K562 (cell line): ENCODE measurements at regions not wholly inside any gene's neighbourhood (a gene's known extent, or its start where the extent isn't known, plus 50 kb on each side); places are given as distances from the start of the nearest gene placed in this dataset.

Source experiments
- CCAR2 ChIP-seq: fragments of 200-400 bp; formaldehyde crosslinking; IDR thresholded peaks from 2 replicates; pipeline ENCODE4 v1.6.1; 2017; ENCODE audit warnings: mild to moderate bottlenecking, low read depth, low read length
- MGA ChIP-seq: fragments of 450-650 bp; IDR thresholded peaks from 2 replicates; pipeline ENCODE4 v1.6.1; 2016; ENCODE audit warnings: mild to moderate bottlenecking, moderate library complexity
- NRF1 ChIP-seq, 2 experiments: fragments of 450-650 bp; IDR thresholded peaks in 1 of 2; conservative IDR thresholded peaks in 1 of 2; 2 replicates each; pipeline ENCODE4 v1.6.1; 2014; ENCODE audit warnings: mild to moderate bottlenecking in 2 of 2
- PRDM10 ChIP-seq: fragments of 450-650 bp; IDR thresholded peaks from 2 replicates; pipeline ENCODE4 v1.6.1; 2018; ENCODE audit not compliant: partially characterized antibody
- ZBTB12 ChIP-seq: fragments of 250-450 bp; sonication (Bioruptor Pico); IDR thresholded peaks from 2 replicates; pipeline ENCODE4 v1.4.0; 2020
- ZBTB33 ChIP-seq: sonication (generic); formaldehyde crosslinking; IDR thresholded peaks from 2 replicates; pipeline ENCODE4 v1.8.1; 2023; ENCODE audit warnings: mild to moderate bottlenecking, missing genetic modification reagents
- ZNF280A ChIP-seq: fragments of 450-650 bp; IDR thresholded peaks from 2 replicates; pipeline ENCODE4 v1.6.1; 2018; ENCODE audit warnings: mild to moderate bottlenecking, low read depth; ENCODE audit not compliant: partially characterized antibody

GRCh38 chr12:86670986-86671385 is 414.8 kb upstream of the MGAT4C start (continued):
- TF ChIP-seq PRDM10 (no peak), NRF1 (conservative IDR thresholded peaks at IDR 0.05 in 1 of 2, IDR thresholded peaks at IDR 0.05 in 1 of 2) (no peak), CCAR2 (no peak), ZBTB12 (no peak), ZNF280A (no peak), ZBTB33 (CRISPR knock-in tag) (no peak), MGA (no peak)
